ENCODE measurements at regions not wholly inside any gene's neighbourhood (a gene's known extent, or its start where the extent isn't known, plus 50 kb on each side); places are given as distances from the start of the nearest gene placed in this dataset.

- Mint-ChIP-seq H3K9me3 (no peaks in the 10 kb centered on the region), H3K27me3 (no peaks in the 10 kb centered on the region), H3K4me3 (no peak overlapping the region), H3K27ac (no peak overlapping the region), H3K36me3 (ENCODE audit: low read depth) (no peaks in the 10 kb centered on the region), H3K4me1 (no peaks in the 10 kb centered on the region)
- no peak for DNase-seq
- no peak for ATAC-seq (ENCODE audit: low read depth)
- intact Hi-C loops (cut with micrococcal nuclease) = no loop called here
- CTCF ChIA-PET = no interaction called here
- POLR2A ChIA-PET = no interaction called here
- TF ChIP-seq CTCF (IDR thresholded peaks at IDR 0.05) = no peak
These were observed 455.6 kb upstream of the AKR1E2 start for GRCh38 chr10:4370376-4370775.

- H3K36me3 Mint-ChIP-seq (ENCODE audit: low read depth) = no peaks in the 10 kb centered on the region
- intact Hi-C loops (cut with micrococcal nuclease) = loop anchor here (10.0 kb wide), 1 partner anchor 263 kb away; no protein-coding TSS in a partner anchor
- no peaks in the 10 kb centered on the region for H3K9me3 Mint-ChIP-seq
- POLR2A ChIA-PET = no interaction called here
- DNase-seq (no peak), ATAC-seq (ENCODE audit: low read depth) (no peak)
- CTCF ChIA-PET = no interaction called here
- peaks cover 7% of the 10 kb centered on the region for H3K27me3 Mint-ChIP-seq
- H3K27ac Mint-ChIP-seq = no peak overlapping the region
- H3K4me3 Mint-ChIP-seq = no peak overlapping the region
- H3K4me1 Mint-ChIP-seq = no peaks in the 10 kb centered on the region
- no peak for TF ChIP-seq CTCF (IDR thresholded peaks at IDR 0.05)
These were observed 464.4 kb upstream of the AKR1E2 start for GRCh38 chr10:4361581-4361980.

GRCh38 chr10:4359003-4359402 is 467.0 kb upstream of the AKR1E2 start:
- Mint-ChIP-seq H3K4me3 (no peak overlapping the region), H3K9me3 (no peaks in the 10 kb centered on the region), H3K4me1 (no peaks in the 10 kb centered on the region), H3K27me3 (peaks cover 11% of the 10 kb centered on the region), H3K36me3 (ENCODE audit: low read depth) (no peaks in the 10 kb centered on the region), H3K27ac (no peak overlapping the region)
- POLR2A ChIA-PET = no interaction called here
- no peak for TF ChIP-seq CTCF (IDR thresholded peaks at IDR 0.05)
- DNase-seq = no peak
- intact Hi-C loops (cut with micrococcal nuclease) = no loop called here
- ATAC-seq (ENCODE audit: low read depth) = no peak
- CTCF ChIA-PET = no interaction called here

GRCh38 chr10:4357911-4358310 is 468.1 kb upstream of the AKR1E2 start:
- H3K9me3 Mint-ChIP-seq = no peaks in the 10 kb centered on the region
- DNase-seq = no peak
- no peaks in the 10 kb centered on the region for H3K36me3 Mint-ChIP-seq (ENCODE audit: low read depth)
- no peak for ATAC-seq (ENCODE audit: low read depth)
- H3K4me3 Mint-ChIP-seq = no peak overlapping the region
- H3K27me3 Mint-ChIP-seq = peaks cover 15% of the 10 kb centered on the region
- POLR2A ChIA-PET = interaction anchor here (0.6 to 0.7 kb wide), 2 partner anchors 104 to 508 kb away, joined by 4 read pairs; no protein-coding TSS in a partner anchor
- H3K4me1 Mint-ChIP-seq = no peaks in the 10 kb centered on the region
- CTCF ChIA-PET = no interaction called here
- no peak for TF ChIP-seq CTCF (IDR thresholded peaks at IDR 0.05)
- intact Hi-C loops (cut with micrococcal nuclease) = no loop called here
- no peak overlapping the region for H3K27ac Mint-ChIP-seq

- Mint-ChIP-seq H3K4me1 (no peaks in the 10 kb centered on the region), H3K4me3 (no peak overlapping the region), H3K27me3 (peaks cover 19% of the 10 kb centered on the region), H3K9me3 (no peaks in the 10 kb centered on the region), H3K27ac (no peak overlapping the region), H3K36me3 (ENCODE audit: low read depth) (no peaks in the 10 kb centered on the region)
- TF ChIP-seq CTCF (IDR thresholded peaks at IDR 0.05) = no peak
- intact Hi-C loops (cut with micrococcal nuclease) = no loop called here
- ChIA-PET CTCF (no interaction called here), POLR2A (no interaction called here)
- ATAC-seq (ENCODE audit: low read depth) = no peak
- no peak for DNase-seq
These were observed 470.7 kb upstream of the AKR1E2 start for GRCh38 chr10:4355350-4355749.
